Body of pancreas (tissue), 4 donors: ENCODE measurements at regions not wholly inside any gene's neighbourhood (a gene's known extent, or its start where the extent isn't known, plus 50 kb on each side); places are given as distances from the start of the nearest gene placed in this dataset.

Experiments
- POLR2A ChIP-seq, 3 donors: fragments of 450-650 bp; IDR thresholded peaks; one replicate each; pipeline ENCODE4 v1.6.1; 2016; ENCODE audit warnings: antibody characterized with exemption in 3 of 3, mild to moderate bottlenecking in 2 of 3
- TF ChIP-seq, protein P1 (sequence below), 7 experiments: fragments of 450-650 bp in 4 of 7; fragments of 200-600 bp in 3 of 7; sonication (generic) in 3 of 7; IDR thresholded peaks; one replicate each; pipeline ENCODE4 v1.5.1; 2016 to 2019; ENCODE audit warnings: antibody characterized with exemption in 7 of 7

DNA sequence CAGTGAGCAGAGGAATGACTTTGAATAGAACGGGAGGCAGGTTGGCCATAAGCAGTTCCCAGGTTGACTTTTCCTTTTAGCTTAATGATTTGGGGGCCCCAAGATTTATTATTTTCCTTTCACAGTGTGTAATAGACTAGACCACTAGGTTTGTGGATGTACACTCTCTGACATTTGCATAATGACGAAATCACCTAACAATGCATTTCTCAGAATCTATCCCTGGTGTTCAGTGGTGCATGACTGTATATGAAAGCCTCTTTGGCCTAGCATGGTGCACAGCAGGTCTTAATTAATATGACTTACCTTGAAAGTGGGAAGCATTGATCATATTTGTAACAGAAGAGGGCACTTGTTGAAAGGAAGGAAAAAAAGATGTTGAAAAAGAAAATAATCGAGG is 761.9 kb downstream of the TYW1 start:
- TF ChIP-seq, protein P1, sequence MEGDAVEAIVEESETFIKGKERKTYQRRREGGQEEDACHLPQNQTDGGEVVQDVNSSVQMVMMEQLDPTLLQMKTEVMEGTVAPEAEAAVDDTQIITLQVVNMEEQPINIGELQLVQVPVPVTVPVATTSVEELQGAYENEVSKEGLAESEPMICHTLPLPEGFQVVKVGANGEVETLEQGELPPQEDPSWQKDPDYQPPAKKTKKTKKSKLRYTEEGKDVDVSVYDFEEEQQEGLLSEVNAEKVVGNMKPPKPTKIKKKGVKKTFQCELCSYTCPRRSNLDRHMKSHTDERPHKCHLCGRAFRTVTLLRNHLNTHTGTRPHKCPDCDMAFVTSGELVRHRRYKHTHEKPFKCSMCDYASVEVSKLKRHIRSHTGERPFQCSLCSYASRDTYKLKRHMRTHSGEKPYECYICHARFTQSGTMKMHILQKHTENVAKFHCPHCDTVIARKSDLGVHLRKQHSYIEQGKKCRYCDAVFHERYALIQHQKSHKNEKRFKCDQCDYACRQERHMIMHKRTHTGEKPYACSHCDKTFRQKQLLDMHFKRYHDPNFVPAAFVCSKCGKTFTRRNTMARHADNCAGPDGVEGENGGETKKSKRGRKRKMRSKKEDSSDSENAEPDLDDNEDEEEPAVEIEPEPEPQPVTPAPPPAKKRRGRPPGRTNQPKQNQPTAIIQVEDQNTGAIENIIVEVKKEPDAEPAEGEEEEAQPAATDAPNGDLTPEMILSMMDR (IDR thresholded peaks at IDR 0.05) = no peak
- no peak for TF ChIP-seq POLR2A (IDR thresholded peaks at IDR 0.05)
